Lung microvascular endothelial cell (primary cell): ENCODE measurements at regions not wholly inside any gene's neighbourhood (a gene's known extent, or its start where the extent isn't known, plus 50 kb on each side); places are given as distances from the start of the nearest gene placed in this dataset.

Experiments
- DNase-seq, 2 donors: peaks; one replicate each; pipeline versions ENCODE4 v3.0.0 to v3.0.0-alpha.2; 2010; ENCODE audit warnings: low read depth in 2 of 2

GRCh38 chr5:112625246-112625645 is 112.4 kb upstream of the APC start:
- no peak for DNase-seq

- DNase-seq, result no peak
These were observed 111.8 kb upstream of the APC start for GRCh38 chr5:112625689-112626438.

DNA sequence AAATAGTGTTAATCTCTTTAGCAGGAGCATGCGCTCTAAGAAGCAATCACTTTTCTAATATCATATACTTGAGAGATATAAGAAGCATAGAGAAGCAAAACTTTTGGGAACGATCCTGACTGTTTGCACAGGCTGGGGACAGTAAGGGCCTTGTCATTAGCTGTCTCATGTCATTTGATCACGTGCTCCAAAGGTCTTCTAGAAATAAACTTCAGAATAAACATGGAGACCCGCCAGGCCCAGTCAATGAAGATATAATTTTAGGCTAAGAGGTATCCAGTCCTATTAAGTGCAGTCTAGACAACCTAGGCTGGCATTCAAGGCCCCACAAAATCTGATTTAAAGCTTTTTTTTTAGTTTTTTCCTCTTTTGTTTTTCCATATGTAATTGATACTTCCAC is 111.0 kb upstream of the APC start:
- DNase-seq, result no peak

DNA sequence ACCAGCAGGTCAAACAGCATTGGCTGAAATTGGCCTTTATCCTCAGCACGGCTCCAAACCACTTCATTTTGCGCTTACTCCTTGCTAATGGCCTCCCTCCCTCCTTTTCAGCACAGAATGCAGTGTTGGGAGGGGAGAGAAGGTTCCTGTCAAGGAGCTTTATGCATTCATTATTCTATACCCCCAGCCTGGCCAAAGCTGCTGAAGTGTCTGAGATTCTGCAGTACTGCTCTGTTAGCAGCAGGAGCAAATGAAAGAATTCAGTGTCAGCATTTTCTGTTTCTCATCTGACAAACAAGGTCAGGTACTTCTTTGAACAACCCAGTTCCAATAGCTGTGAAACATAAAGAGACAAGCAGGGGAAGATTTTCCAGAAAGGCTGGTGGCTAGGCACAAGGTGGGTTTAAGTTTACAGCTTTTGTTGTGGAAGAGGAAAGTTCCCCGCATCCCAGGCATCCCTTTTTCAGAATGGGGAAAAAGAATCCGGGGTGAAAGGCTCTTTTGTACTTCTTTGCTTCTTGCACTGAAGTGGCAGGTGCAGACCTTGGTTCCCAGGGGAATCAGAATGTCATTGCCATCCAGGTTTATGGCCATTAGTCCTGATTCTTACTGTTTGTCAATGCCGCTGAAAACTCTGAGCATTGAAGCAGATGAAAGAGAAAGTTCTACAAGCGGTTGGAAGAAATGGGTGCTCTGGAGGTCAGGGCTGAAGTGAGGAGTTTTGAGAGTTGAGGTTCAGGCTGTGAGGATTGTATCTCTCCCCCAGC is 109.3 kb upstream of the APC start:
- DNase-seq, result no peak

GRCh38 chr5:112630246-112631009 is 107.3 kb upstream of the APC start:
- DNase-seq, result no peak

DNA sequence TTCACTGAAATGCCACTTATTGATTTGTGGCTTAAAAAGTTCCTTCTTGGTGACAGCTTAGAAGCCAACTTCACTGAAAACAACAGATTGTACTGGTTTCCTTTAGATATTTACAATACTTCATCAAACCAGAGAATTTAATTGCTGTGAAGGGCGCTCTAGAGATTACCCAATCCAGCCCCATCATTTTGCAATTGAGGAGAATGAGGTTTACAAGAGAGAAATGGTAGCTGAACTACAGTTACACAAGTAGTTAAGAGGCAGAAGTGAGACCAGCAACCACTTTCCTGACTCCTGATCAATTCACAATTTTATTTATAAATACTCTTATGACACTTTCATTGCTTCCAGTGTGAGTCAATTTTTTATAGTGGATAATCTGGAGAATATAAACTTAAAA is 103.5 kb upstream of the APC start:
- DNase-seq, result no peak

DNA sequence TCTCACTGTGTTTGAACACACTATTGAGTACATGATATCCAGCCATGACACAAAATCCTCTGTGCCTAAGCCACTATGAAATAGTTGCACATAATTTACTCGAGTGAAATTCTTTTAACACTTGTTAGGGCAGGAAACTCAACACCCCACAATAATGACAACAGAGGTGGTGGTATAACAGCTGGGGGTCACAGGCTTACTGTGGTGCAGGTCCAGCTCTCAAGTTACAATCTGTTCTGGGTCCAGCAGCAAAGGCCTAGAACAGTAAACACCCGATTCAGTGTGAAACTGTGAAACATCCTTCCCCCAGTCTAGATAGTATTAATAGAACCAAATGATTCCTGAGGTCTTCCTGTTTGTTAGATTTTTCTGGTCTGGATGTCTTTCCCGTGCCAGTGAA is 102.9 kb upstream of the APC start:
- DNase-seq, result no peak

- no peak for DNase-seq
These were observed 102.4 kb upstream of the APC start for GRCh38 chr5:112635276-112635675.

DNA sequence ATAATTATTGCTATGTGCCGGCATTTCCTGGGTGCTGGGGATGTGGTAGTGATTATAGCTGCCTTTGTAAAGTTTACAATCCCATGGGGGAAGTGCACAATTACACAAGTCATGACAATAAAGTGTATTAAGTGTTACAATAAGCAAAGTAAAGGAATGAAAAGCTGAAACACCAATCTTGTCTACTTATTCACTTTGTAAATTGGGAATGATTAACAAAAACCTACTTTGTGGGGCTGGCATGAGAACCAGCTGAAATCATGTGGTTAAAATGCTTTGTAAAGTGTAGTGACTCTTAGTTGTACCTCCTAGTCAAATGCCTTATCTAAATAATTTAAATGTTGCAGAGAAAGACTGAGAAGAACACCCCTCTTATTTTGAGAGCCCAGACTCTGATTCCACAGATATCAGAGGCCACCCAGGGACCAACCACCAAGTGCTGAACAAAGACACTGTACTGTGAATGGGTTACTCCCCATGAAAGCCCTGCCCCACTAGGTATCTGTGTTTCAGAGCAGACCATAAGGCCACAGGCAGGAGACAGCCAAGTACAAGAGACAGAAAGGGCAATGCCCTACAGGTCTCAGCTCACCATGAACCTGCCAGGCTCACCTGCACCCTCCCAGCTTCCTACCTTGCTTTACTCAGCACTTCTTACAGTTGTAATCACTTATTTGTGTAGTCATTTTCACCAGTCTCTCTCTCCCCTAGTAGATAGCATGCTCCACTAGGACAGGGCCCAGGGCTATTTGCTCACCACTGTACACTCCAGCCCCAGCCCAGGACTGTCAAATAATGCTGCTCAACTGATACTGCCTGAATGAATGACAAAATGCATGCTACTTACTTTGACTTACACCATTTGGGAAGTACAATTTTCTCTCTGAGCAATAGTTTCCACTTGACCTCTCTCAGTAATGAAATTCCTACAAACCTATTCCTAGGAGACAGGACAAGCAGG is 101.6 kb upstream of the APC start:
- DNase-seq, result no peak

DNA sequence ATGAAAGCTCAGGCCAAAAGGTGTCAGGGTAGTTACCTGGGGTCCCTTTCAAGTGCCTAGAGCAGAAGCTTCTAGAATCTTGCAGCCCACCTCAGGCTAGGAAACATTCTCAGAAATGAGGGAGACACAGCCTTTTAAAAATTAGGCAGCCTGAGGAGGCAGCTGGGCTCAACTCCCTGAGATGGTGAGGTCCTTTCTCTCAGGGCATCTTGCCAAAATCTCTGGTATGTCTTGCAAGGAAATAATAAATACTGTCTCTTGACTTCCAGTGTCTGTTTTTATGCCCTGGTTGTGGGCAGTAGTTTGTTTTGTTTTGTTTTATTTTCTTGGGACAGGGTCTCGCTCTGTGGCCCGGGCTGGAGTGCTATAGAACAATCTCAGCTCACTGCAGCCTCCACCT is 100.9 kb upstream of the APC start:
- DNase-seq, result no peak

- DNase-seq, result no peak
These were observed 100.3 kb upstream of the APC start for GRCh38 chr5:112637343-112637742.

GRCh38 chr5:112640546-112640945 is 97.1 kb upstream of the APC start:
- DNase-seq, result no peak

DNA sequence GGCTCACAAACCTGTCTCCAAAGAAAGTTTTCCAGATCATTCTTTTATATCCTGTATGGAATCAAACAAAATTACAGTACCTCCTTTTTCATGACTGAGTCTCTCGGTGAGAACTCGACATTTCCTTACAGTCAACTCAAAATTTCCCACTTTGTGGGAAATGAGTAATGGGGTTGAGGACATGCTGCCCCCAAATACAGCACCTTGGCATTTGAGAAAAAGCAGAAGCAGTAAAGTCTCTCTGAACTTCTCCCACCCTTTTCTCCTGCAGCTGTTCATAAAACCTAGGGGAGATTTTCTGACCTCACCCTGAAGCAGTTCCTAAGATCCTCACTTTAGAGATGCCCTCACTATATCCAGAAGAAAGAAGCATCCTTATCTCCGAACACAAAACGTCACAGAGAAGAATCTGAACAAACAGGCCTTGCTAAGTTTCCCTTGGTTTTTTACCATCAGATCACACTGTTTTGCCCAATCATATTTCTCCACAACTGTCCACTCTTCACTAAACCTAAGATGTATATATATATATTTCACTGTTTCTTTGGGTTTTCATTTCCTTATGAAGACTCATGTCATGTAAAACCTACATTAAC is 96.1 kb upstream of the APC start:
- DNase-seq, result no peak

GRCh38 chr5:112642885-112643284 is 94.8 kb upstream of the APC start:
- no peak for DNase-seq

GRCh38 chr5:112643339-112643971 is 94.2 kb upstream of the APC start:
- DNase-seq, result no peak

- no peak for DNase-seq
These were observed 91.3 kb upstream of the APC start for GRCh38 chr5:112646139-112646936.

- DNase-seq, result no peak
These were observed 90.3 kb upstream of the APC start for GRCh38 chr5:112647428-112647827.

GRCh38 chr5:112648264-112648663 is 89.4 kb upstream of the APC start:
- DNase-seq, result no peak

DNA sequence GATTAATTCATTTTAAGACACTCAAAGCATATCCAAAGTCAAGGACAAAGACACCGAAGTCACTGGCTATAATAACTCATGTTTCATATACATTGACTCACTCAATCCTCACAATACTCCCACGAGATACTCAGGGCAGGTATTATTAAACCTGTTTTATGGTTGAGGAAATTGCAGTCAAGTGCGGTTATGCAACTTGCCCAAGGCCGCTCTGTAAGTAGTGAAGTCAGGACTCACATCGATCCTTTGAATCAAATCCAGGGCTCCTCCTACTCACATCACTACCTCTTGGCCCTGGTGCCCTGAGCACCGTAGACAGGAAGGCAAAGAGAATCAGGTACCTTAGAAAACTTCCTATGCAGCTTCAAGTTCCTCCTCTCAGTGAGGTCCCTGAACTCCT is 87.8 kb upstream of the APC start:
- DNase-seq, result no peak
